NCI-H2107 treated with DMSO at 0.1 percent for 48 hours (cell line): ENCODE measurements at regions not wholly inside any gene's neighbourhood (a gene's known extent, or its start where the extent isn't known, plus 50 kb on each side); places are given as distances from the start of the nearest gene placed in this dataset.
"Not testable (repeated sequence)": the region's sequence is repeated elsewhere in the genome, so short reads cannot be mapped to it uniquely, and the experiment has no call there.

ENCODE experiments used
- DNase-seq: peaks from one replicate; lab custom pipeline; 2025; ENCODE audit not compliant: unreplicated experiment; lab: John Stamatoyannopoulos, UW

GRCh38 chr2:134009440-134009839 lies 244.4 kb upstream of the MGAT5 start:
- no peak for DNase-seq

GRCh38 chr2:134009906-134010305 lies 244.0 kb upstream of the MGAT5 start:
- not testable (repeated sequence) for DNase-seq

- DNase-seq, result no peak
These were observed 241.8 kb upstream of the MGAT5 start for GRCh38 chr2:134011936-134012586.

GRCh38 chr2:134014196-134014960 lies 239.5 kb upstream of the MGAT5 start:
- DNase-seq, result no peak

- DNase-seq, result no peak
These were observed 234.0 kb upstream of the MGAT5 start for GRCh38 chr2:134019871-134020270.

- DNase-seq, result no peak
These were observed 233.3 kb upstream of the MGAT5 start for GRCh38 chr2:134020608-134021007.

- no peak for DNase-seq
These were observed 231.9 kb upstream of the MGAT5 start for GRCh38 chr2:134021830-134022524.

GRCh38 chr2:134023854-134024253 lies 230.0 kb upstream of the MGAT5 start:
- no peak for DNase-seq

- DNase-seq, result no peak
These were observed 225.9 kb upstream of the MGAT5 start for GRCh38 chr2:134027980-134028379.

- no peak for DNase-seq
These were observed 224.5 kb upstream of the MGAT5 start for GRCh38 chr2:134029418-134029817.

- DNase-seq, result no peak
These were observed 222.3 kb upstream of the MGAT5 start for GRCh38 chr2:134031539-134031938.

- DNase-seq, result no peak
These were observed 218.1 kb upstream of the MGAT5 start for GRCh38 chr2:134035605-134036370.

GRCh38 chr2:134039912-134040581 lies 213.8 kb upstream of the MGAT5 start:
- DNase-seq, result no peak

GRCh38 chr2:134040626-134041172 lies 213.2 kb upstream of the MGAT5 start:
- not testable (repeated sequence) for DNase-seq

GRCh38 chr2:134041877-134042276 lies 212.0 kb upstream of the MGAT5 start:
- DNase-seq, result no peak

- DNase-seq, result not testable (repeated sequence)
These were observed 210.8 kb upstream of the MGAT5 start for GRCh38 chr2:134043028-134043427.

GRCh38 chr2:134052173-134052572 lies 201.7 kb upstream of the MGAT5 start:
- DNase-seq, result no peak

- DNase-seq, result no peak
These were observed 197.7 kb upstream of the MGAT5 start for GRCh38 chr2:134056173-134056572.

- DNase-seq, result not testable (repeated sequence)
These were observed 192.8 kb upstream of the MGAT5 start for GRCh38 chr2:134061066-134061465.

GRCh38 chr2:134062235-134062634 lies 191.6 kb upstream of the MGAT5 start:
- DNase-seq, result not testable (repeated sequence)
